Activated B cell treated with CpG ODN at 0.5 μM for 24 hours (primary cell): ENCODE measurements at regions not wholly inside any gene's neighbourhood (a gene's known extent, or its start where the extent isn't known, plus 50 kb on each side); places are given as distances from the start of the nearest gene placed in this dataset.

Experiments used
- ATAC-seq: fragments of 200-7000 bp; cut with Tn5 transposase; one replicate; pipeline ENCODE4 v1.10.0; 2021; ENCODE audit warnings: low read depth, mild to moderate bottlenecking, moderate library complexity
- CTCF ChIA-PET: fragments of 350-600 bp; sonication (Branson Sonifier 250); formaldehyde crosslinking; loops from one replicate; lab custom pipeline; 2021; ENCODE audit warnings: antibody characterized with exemption; lab: Charles Lee
- POLR2A ChIA-PET: fragments of 350-600 bp; sonication (Branson Sonifier 250); formaldehyde crosslinking; loops from one replicate; lab custom pipeline; 2021; ENCODE audit warnings: antibody characterized with exemption; lab: Charles Lee
- DNase-seq: peaks from one replicate; pipeline ENCODE4 v3.0.0; 2022
- H3K27ac Mint-ChIP-seq: one replicate; pipeline ENCODE4 v1.8.0; 2020; ENCODE audit warnings: mixed read lengths
- H3K27me3 Mint-ChIP-seq: one replicate; pipeline ENCODE4 v1.8.0; 2021; ENCODE audit warnings: mixed read lengths
- H3K36me3 Mint-ChIP-seq: one replicate; pipeline ENCODE4 v1.8.0; 2021; ENCODE audit warnings: low read depth, mixed read lengths
- H3K4me1 Mint-ChIP-seq: one replicate; pipeline ENCODE4 v1.8.0; 2021; ENCODE audit warnings: mixed read lengths
- H3K4me3 Mint-ChIP-seq: one replicate; pipeline ENCODE4 v1.8.0; 2020; ENCODE audit warnings: mild to moderate bottlenecking, mixed read lengths
- H3K9me3 Mint-ChIP-seq: one replicate; pipeline ENCODE4 v1.8.0; 2020; ENCODE audit warnings: mixed read lengths
- CTCF ChIP-seq: fragments of 200-600 bp; IDR thresholded peaks from one replicate; pipeline ENCODE4 v1.8.0; 2022; ENCODE audit warnings: antibody characterized with exemption, mild to moderate bottlenecking
- intact Hi-C: fragments of 100-400 bp; cut with micrococcal nuclease; formaldehyde crosslinking; loops from one replicate; pipeline ENCODE4 v1.15.1; 2024

DNA sequence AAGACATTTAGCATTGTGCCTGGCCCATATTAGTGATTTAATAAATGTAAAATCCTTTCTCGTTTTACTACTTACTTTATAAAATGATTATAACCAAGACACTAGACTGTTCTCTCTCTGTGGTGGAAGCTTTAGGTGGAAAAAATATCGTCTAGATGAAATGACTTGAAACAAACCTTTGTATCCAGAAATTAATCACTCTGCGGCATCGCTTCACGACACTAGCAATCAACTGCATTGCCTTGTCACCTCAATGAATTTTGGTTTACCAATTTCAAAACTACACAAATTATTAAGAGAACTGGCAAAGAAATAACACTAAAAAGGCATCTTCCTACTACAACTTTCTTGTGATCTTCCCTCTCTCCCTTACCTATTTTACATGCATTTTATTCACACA, 627.2 kb upstream of the ROBO1 start:
- H3K4me1 Mint-ChIP-seq, result no peaks in the 10 kb centered on the region
- intact Hi-C loops, result no loop called here
- no peak overlapping the region for H3K4me3 Mint-ChIP-seq
- ChIA-PET CTCF (no interaction called here), POLR2A (no interaction called here)
- TF ChIP-seq CTCF, result no peak
- no peaks in the 10 kb centered on the region for H3K36me3 Mint-ChIP-seq
- no peak for ATAC-seq
- H3K27ac Mint-ChIP-seq, result no peak overlapping the region
- H3K27me3 Mint-ChIP-seq, result no peaks in the 10 kb centered on the region
- peaks cover 2% of the 10 kb centered on the region for H3K9me3 Mint-ChIP-seq
- no peak for DNase-seq

DNA sequence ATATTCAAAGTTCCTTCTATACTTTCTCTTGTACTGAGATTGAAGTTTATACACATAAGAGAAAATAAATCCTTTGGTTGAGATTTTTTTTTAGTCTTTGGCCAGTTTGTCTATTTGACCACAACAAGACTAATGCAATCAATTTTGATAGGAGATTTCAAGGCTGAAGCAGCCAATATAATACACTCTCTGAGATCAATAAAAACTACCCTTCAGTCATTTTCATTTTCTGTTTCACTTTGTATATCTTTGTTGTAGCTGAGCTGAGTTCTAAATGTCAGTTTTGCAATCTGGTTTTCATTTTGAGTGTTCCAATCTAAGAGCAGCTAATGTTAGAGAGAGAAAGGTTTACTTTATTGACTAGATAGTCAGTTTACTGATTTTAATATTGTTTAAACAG, 623.8 kb upstream of the ROBO1 start:
- Mint-ChIP-seq H3K27ac (no peak overlapping the region), H3K9me3 (peaks cover 2% of the 10 kb centered on the region), H3K4me1 (no peaks in the 10 kb centered on the region), H3K4me3 (no peak overlapping the region), H3K36me3 (no peaks in the 10 kb centered on the region), H3K27me3 (no peaks in the 10 kb centered on the region)
- intact Hi-C loops, result no loop called here
- no peak for DNase-seq
- POLR2A ChIA-PET, result no interaction called here
- CTCF ChIA-PET, result no interaction called here
- no peak for ATAC-seq
- TF ChIP-seq CTCF, result no peak

- no peak for ATAC-seq
- POLR2A ChIA-PET, result no interaction called here
These were observed 617.0 kb upstream of the ROBO1 start for GRCh38 chr3:80384811-80385210.

GRCh38 chr3:80374423-80374822, 606.6 kb upstream of the ROBO1 start:
- no peaks in the 10 kb centered on the region for H3K36me3 Mint-ChIP-seq
- DNase-seq (no peak), ATAC-seq (no peak)
- ChIA-PET POLR2A (no interaction called here), CTCF (no interaction called here)
- no peak overlapping the region for H3K4me3 Mint-ChIP-seq
- H3K9me3 Mint-ChIP-seq, result peaks cover 10% of the 10 kb centered on the region
- H3K4me1 Mint-ChIP-seq, result no peaks in the 10 kb centered on the region
- TF ChIP-seq CTCF, result no peak
- no peaks in the 10 kb centered on the region for H3K27me3 Mint-ChIP-seq
- no peak overlapping the region for H3K27ac Mint-ChIP-seq
- intact Hi-C loops, result no loop called here

More at GRCh38 chr3:80384811-80385210, 617.0 kb upstream of the ROBO1 start:
- Mint-ChIP-seq H3K9me3 (peaks cover 20% of the 10 kb centered on the region), H3K27ac (no peak overlapping the region), H3K4me1 (no peaks in the 10 kb centered on the region), H3K36me3 (no peaks in the 10 kb centered on the region), H3K27me3 (no peaks in the 10 kb centered on the region), H3K4me3 (no peak overlapping the region)
- CTCF ChIA-PET, result no interaction called here
- no peak for TF ChIP-seq CTCF
- intact Hi-C loops, result no loop called here
- no peak for DNase-seq

DNA sequence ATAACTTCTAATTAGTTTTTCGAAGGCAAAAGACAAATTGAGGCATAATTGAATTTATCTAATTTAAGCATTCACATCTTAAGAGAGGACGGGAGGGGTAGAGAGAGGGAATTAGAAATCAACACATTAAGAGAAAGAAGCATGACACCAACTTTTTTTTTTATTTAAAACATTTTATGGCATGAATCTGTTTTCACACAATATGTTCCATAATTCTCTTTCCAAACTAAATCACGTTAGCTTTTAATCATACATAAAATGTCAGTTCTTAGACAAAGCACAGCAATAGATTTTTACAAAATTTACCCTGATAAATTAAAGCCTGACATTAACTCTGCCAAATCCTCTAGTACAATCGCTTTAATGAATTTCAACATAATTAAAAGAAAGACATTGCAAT, 600.8 kb upstream of the ROBO1 start:
- Mint-ChIP-seq H3K4me3 (no peak overlapping the region), H3K27ac (no peak overlapping the region), H3K36me3 (no peaks in the 10 kb centered on the region), H3K9me3 (peaks cover 7% of the 10 kb centered on the region), H3K4me1 (no peaks in the 10 kb centered on the region), H3K27me3 (no peaks in the 10 kb centered on the region)
- intact Hi-C loops, result no loop called here
- CTCF ChIA-PET, result no interaction called here
- no peak for TF ChIP-seq CTCF
- POLR2A ChIA-PET, result no interaction called here
- no peak for DNase-seq
- ATAC-seq, result no peak
